ENCODE measurements at regions not wholly inside any gene's neighbourhood (a gene's known extent, or its start where the extent isn't known, plus 50 kb on each side); places are given as distances from the start of the nearest gene placed in this dataset.

DNA sequence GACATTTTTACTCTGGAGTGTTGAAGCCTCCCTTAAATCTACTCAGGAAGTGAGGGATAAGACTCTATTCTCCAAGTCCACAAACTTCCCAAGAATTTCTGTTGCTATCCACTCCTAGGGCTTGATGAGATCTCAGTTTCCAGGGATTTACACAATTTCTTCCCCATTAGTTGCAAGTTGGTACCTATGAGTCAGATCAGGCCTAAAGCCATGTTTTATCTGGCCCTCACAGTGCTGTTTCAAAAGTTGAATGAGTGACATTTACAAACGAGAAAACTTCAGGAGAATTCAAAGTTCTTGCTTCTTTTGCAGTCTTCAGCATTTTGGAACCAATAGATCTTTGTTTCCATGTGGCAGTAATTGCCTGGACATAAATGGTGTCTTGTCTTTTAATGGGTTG is 156.4 kb upstream of the SYT10 start:
- Mint-ChIP-seq H3K4me3 (no peak overlapping the region), H3K27ac (no peak overlapping the region), H3K4me1 (peaks cover 33% of the 10 kb centered on the region), H3K27me3 (ENCODE audit: insufficient read depth, low read depth, poor library complexity) (no peaks in the 10 kb centered on the region), H3K36me3 (ENCODE audit: low read depth) (no peaks in the 10 kb centered on the region), H3K9me3 (no peaks in the 10 kb centered on the region)
- Histone ChIP-seq H3K4me1 (ENCODE audit: insufficient read depth) (peaks cover 8% of the 10 kb centered on the region; the same call in 1 of the 2 replicates), H3K36me3 (ENCODE audit: insufficient read depth) (no peaks in the 10 kb centered on the region), H4K20me1 (replicated peaks; ENCODE audit: insufficient read depth) (no peaks in the 10 kb centered on the region), H3K4me2 (no peak overlapping the region), H3K79me2 (replicated peaks; ENCODE audit: insufficient read depth) (no peaks in the 10 kb centered on the region), H2AFZ (no peak overlapping the region; the same call in 1 of the 2 replicates), H3K4me3 (no peak overlapping the region), H3K27ac (ENCODE audit: low read depth) (no peak overlapping the region), H3F3A (replicated peaks; ENCODE audit: low read depth) (no peaks in the 10 kb centered on the region), H3K9me2 (ENCODE audit: insufficient read depth) (0 out of 2 replicates have a peak, but pooled peaks cover 4% of the 10 kb centered on the region), H3K27me3 (ENCODE audit: insufficient read depth) (no peaks in the 10 kb centered on the region)
- ATAC-seq (no peak), DNase-seq (ENCODE audit: low spot score) (no peak)
- TF ChIP-seq, protein P1, sequence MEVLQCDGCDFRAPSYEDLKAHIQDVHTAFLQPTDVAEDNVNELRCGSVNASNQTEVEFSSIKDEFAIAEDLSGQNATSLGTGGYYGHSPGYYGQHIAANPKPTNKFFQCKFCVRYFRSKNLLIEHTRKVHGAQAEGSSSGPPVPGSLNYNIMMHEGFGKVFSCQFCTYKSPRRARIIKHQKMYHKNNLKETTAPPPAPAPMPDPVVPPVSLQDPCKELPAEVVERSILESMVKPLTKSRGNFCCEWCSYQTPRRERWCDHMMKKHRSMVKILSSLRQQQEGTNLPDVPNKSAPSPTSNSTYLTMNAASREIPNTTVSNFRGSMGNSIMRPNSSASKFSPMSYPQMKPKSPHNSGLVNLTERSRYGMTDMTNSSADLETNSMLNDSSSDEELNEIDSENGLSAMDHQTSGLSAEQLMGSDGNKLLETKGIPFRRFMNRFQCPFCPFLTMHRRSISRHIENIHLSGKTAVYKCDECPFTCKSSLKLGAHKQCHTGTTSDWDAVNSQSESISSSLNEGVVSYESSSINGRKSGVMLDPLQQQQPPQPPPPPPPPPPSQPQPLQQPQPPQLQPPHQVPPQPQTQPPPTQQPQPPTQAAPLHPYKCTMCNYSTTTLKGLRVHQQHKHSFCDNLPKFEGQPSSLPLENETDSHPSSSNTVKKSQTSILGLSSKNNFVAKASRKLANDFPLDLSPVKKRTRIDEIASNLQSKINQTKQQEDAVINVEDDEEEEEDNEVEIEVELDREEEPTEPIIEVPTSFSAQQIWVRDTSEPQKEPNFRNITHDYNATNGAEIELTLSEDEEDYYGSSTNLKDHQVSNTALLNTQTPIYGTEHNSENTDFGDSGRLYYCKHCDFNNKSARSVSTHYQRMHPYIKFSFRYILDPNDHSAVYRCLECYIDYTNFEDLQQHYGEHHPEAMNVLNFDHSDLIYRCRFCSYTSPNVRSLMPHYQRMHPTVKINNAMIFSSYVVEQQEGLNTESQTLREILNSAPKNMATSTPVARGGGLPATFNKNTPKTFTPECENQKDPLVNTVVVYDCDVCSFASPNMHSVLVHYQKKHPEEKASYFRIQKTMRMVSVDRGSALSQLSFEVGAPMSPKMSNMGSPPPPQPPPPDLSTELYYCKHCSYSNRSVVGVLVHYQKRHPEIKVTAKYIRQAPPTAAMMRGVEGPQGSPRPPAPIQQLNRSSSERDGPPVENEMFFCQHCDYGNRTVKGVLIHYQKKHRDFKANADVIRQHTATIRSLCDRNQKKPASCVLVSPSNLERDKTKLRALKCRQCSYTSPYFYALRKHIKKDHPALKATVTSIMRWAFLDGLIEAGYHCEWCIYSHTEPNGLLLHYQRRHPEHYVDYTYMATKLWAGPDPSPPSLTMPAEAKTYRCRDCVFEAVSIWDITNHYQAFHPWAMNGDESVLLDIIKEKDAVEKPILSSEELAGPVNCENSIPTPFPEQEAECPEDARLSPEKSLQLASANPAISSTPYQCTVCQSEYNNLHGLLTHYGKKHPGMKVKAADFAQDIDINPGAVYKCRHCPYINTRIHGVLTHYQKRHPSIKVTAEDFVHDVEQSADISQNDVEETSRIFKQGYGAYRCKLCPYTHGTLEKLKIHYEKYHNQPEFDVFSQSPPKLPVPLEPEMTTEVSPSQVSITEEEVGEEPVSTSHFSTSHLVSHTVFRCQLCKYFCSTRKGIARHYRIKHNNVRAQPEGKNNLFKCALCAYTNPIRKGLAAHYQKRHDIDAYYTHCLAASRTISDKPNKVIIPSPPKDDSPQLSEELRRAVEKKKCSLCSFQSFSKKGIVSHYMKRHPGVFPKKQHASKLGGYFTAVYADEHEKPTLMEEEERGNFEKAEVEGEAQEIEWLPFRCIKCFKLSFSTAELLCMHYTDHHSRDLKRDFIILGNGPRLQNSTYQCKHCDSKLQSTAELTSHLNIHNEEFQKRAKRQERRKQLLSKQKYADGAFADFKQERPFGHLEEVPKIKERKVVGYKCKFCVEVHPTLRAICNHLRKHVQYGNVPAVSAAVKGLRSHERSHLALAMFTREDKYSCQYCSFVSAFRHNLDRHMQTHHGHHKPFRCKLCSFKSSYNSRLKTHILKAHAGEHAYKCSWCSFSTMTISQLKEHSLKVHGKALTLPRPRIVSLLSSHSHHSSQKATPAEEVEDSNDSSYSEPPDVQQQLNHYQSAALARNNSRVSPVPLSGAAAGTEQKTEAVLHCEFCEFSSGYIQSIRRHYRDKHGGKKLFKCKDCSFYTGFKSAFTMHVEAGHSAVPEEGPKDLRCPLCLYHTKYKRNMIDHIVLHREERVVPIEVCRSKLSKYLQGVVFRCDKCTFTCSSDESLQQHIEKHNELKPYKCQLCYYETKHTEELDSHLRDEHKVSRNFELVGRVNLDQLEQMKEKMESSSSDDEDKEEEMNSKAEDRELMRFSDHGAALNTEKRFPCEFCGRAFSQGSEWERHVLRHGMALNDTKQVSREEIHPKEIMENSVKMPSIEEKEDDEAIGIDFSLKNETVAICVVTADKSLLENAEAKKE (CRISPR knock-in tag; IDR thresholded peaks at IDR 0.05) = no peak
- TF ChIP-seq EZH2 (IDR thresholded peaks at IDR 0.05; ENCODE audit: low read depth, unreplicated experiment) = no peak
- no peak for TF ChIP-seq ZNF331 (CRISPR knock-in tag; IDR thresholded peaks at IDR 0.05; ENCODE audit: low read depth)
- TF ChIP-seq JUNB (IDR thresholded peaks at IDR 0.05; ENCODE audit: unreplicated experiment) = no peak

DNA sequence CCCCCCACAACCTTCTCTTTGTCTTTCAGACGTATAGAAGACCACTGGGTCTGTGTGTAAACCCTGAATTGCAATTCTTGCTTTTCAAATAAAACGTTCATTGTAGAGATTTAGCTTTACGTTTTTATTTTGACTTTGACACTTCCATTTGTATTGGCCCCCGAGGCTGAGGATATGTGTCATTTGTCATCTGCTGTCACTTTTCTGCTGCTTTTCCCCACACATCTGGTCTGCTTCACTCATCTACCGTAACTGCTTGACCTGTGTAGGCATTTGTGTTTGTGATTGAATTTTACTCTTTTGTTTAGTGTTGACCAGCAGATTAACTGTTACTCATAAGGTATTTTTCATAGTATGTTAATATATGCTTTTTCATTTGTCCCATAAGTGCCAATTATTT is 157.2 kb upstream of the SYT10 start:
- H3K36me3 Mint-ChIP-seq (ENCODE audit: low read depth) = no peaks in the 10 kb centered on the region
- H3K27me3 Mint-ChIP-seq (ENCODE audit: insufficient read depth, low read depth, poor library complexity) = no peaks in the 10 kb centered on the region
- Histone ChIP-seq H2AFZ (no peak overlapping the region), H4K20me1 (replicated peaks; ENCODE audit: insufficient read depth) (no peaks in the 10 kb centered on the region), H3K27ac (ENCODE audit: low read depth) (no peak overlapping the region), H3K4me2 (no peak overlapping the region), H3F3A (replicated peaks; ENCODE audit: low read depth) (no peaks in the 10 kb centered on the region), H3K4me1 (ENCODE audit: insufficient read depth) (peaks cover 8% of the 10 kb centered on the region; the same call in 1 of the 2 replicates), H3K9me2 (ENCODE audit: insufficient read depth) (0 out of 2 replicates have a peak, but pooled peaks cover 4% of the 10 kb centered on the region), H3K36me3 (ENCODE audit: insufficient read depth) (no peaks in the 10 kb centered on the region), H3K4me3 (no peak overlapping the region), H3K79me2 (replicated peaks; ENCODE audit: insufficient read depth) (no peaks in the 10 kb centered on the region), H3K27me3 (ENCODE audit: insufficient read depth) (no peaks in the 10 kb centered on the region)
- no peak overlapping the region for H3K4me3 Mint-ChIP-seq
- no peaks in the 10 kb centered on the region for H3K9me3 Mint-ChIP-seq
- DNase-seq (ENCODE audit: low spot score) = no peak
- no peak overlapping the region for H3K27ac Mint-ChIP-seq
- H3K4me1 Mint-ChIP-seq = peaks cover 33% of the 10 kb centered on the region
- no peak for ATAC-seq
- no peak for TF ChIP-seq CREB1 (CRISPR knock-in tag; IDR thresholded peaks at IDR 0.05; ENCODE audit: low read depth)
- no peak for TF ChIP-seq ZNF114 (CRISPR knock-in tag; IDR thresholded peaks at IDR 0.05)
- TF ChIP-seq, protein P2, sequence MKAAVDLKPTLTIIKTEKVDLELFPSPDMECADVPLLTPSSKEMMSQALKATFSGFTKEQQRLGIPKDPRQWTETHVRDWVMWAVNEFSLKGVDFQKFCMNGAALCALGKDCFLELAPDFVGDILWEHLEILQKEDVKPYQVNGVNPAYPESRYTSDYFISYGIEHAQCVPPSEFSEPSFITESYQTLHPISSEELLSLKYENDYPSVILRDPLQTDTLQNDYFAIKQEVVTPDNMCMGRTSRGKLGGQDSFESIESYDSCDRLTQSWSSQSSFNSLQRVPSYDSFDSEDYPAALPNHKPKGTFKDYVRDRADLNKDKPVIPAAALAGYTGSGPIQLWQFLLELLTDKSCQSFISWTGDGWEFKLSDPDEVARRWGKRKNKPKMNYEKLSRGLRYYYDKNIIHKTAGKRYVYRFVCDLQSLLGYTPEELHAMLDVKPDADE (IDR thresholded peaks at IDR 0.05) = no peak
- TF ChIP-seq EZH2 (IDR thresholded peaks at IDR 0.05; ENCODE audit: low read depth, unreplicated experiment) = no peak
- no peak for TF ChIP-seq ZNF331 (CRISPR knock-in tag; IDR thresholded peaks at IDR 0.05; ENCODE audit: low read depth)
- TF ChIP-seq, protein P3, sequence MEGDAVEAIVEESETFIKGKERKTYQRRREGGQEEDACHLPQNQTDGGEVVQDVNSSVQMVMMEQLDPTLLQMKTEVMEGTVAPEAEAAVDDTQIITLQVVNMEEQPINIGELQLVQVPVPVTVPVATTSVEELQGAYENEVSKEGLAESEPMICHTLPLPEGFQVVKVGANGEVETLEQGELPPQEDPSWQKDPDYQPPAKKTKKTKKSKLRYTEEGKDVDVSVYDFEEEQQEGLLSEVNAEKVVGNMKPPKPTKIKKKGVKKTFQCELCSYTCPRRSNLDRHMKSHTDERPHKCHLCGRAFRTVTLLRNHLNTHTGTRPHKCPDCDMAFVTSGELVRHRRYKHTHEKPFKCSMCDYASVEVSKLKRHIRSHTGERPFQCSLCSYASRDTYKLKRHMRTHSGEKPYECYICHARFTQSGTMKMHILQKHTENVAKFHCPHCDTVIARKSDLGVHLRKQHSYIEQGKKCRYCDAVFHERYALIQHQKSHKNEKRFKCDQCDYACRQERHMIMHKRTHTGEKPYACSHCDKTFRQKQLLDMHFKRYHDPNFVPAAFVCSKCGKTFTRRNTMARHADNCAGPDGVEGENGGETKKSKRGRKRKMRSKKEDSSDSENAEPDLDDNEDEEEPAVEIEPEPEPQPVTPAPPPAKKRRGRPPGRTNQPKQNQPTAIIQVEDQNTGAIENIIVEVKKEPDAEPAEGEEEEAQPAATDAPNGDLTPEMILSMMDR (conservative IDR thresholded peaks at IDR 0.05; ENCODE audit: low read depth in 2 of 2) = no peak
- no peak for TF ChIP-seq JUNB (IDR thresholded peaks at IDR 0.05; ENCODE audit: unreplicated experiment)
- no peak for TF ChIP-seq EZH2phosphoT487 (IDR thresholded peaks at IDR 0.05; ENCODE audit: unreplicated experiment)
- TF ChIP-seq STAT1 (IDR thresholded peaks at IDR 0.05; ENCODE audit: unreplicated experiment) = no peak
